Ishikawa (cell line): ENCODE measurements at regions not wholly inside any gene's neighbourhood (a gene's known extent, or its start where the extent isn't known, plus 50 kb on each side); places are given as distances from the start of the nearest gene placed in this dataset.

Experiments
- CEBPB ChIP-seq: IDR thresholded peaks from 2 replicates; pipeline ENCODE4 v1.6.1; 2012
- CREB1 ChIP-seq: IDR thresholded peaks from 2 replicates; pipeline ENCODE4 v1.6.1; 2012; ENCODE audit warnings: low read depth
- EGR1 ChIP-seq: IDR thresholded peaks from 2 replicates; pipeline ENCODE4 v1.6.1; 2012
- NFIC ChIP-seq: IDR thresholded peaks from 2 replicates; pipeline ENCODE4 v1.6.1; 2012
- RAD21 ChIP-seq: IDR thresholded peaks from 2 replicates; pipeline ENCODE4 v1.6.1; 2012; ENCODE audit warnings: low read depth
- TF ChIP-seq, protein P1 (sequence below): IDR thresholded peaks from 2 replicates; pipeline ENCODE4 v1.6.1; 2012; ENCODE audit warnings: low read depth, mild to moderate bottlenecking
- TF ChIP-seq, protein P2 (sequence below): IDR thresholded peaks from 2 replicates; pipeline ENCODE4 v1.6.1; 2012

GRCh38 chr12:23217667-23218066, 592.7 kb downstream of the ETNK1 start:
- TF ChIP-seq, protein P1, sequence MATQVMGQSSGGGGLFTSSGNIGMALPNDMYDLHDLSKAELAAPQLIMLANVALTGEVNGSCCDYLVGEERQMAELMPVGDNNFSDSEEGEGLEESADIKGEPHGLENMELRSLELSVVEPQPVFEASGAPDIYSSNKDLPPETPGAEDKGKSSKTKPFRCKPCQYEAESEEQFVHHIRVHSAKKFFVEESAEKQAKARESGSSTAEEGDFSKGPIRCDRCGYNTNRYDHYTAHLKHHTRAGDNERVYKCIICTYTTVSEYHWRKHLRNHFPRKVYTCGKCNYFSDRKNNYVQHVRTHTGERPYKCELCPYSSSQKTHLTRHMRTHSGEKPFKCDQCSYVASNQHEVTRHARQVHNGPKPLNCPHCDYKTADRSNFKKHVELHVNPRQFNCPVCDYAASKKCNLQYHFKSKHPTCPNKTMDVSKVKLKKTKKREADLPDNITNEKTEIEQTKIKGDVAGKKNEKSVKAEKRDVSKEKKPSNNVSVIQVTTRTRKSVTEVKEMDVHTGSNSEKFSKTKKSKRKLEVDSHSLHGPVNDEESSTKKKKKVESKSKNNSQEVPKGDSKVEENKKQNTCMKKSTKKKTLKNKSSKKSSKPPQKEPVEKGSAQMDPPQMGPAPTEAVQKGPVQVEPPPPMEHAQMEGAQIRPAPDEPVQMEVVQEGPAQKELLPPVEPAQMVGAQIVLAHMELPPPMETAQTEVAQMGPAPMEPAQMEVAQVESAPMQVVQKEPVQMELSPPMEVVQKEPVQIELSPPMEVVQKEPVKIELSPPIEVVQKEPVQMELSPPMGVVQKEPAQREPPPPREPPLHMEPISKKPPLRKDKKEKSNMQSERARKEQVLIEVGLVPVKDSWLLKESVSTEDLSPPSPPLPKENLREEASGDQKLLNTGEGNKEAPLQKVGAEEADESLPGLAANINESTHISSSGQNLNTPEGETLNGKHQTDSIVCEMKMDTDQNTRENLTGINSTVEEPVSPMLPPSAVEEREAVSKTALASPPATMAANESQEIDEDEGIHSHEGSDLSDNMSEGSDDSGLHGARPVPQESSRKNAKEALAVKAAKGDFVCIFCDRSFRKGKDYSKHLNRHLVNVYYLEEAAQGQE = no peak
- TF ChIP-seq NFIC (no peak), CEBPB (no peak), CREB1 (no peak), EGR1 (no peak), RAD21 (no peak)
- TF ChIP-seq, protein P2, sequence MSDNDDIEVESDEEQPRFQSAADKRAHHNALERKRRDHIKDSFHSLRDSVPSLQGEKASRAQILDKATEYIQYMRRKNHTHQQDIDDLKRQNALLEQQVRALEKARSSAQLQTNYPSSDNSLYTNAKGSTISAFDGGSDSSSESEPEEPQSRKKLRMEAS = no peak
